ENCODE measurements at regions not wholly inside any gene's neighbourhood (a gene's known extent, or its start where the extent isn't known, plus 50 kb on each side); places are given as distances from the start of the nearest gene placed in this dataset.

DNA sequence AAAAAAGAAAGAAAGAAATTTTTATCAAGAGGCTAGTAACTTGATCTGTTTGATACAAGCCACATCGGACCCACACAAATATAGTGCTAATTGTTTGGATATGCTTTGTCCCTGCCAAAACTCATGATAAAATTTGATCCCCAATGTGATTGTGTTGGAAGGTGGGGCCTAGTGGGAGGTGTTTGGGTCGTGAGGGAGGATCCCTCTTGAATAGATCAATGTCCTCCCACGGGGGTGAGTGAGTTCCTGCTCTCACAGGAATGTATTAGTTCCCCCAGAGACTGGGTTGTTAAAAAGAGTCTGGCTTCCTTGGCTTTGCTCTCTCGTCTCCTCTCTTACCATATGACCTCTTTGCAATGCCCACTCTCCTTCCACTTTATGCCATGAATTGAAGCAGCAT is 80.6 kb upstream of the CPLX2 start:
- no peak overlapping the region for H3K4me3 ChIP-seq (ENCODE audit: low read depth, low read length)
- no peak for DNase-seq
- in situ Hi-C loops (cut with HindIII; ENCODE audit: low pct_ligation_motif_present, low sequenced_read_pairs), result no loop called here
- no peaks in the 10 kb centered on the region for H3K36me3 ChIP-seq (replicated peaks)
- TF ChIP-seq, protein P1, sequence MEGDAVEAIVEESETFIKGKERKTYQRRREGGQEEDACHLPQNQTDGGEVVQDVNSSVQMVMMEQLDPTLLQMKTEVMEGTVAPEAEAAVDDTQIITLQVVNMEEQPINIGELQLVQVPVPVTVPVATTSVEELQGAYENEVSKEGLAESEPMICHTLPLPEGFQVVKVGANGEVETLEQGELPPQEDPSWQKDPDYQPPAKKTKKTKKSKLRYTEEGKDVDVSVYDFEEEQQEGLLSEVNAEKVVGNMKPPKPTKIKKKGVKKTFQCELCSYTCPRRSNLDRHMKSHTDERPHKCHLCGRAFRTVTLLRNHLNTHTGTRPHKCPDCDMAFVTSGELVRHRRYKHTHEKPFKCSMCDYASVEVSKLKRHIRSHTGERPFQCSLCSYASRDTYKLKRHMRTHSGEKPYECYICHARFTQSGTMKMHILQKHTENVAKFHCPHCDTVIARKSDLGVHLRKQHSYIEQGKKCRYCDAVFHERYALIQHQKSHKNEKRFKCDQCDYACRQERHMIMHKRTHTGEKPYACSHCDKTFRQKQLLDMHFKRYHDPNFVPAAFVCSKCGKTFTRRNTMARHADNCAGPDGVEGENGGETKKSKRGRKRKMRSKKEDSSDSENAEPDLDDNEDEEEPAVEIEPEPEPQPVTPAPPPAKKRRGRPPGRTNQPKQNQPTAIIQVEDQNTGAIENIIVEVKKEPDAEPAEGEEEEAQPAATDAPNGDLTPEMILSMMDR (IDR thresholded peaks at IDR 0.05; ENCODE audit: low read depth, low read length, missing control alignments), result no peak
- H3K27me3 ChIP-seq (replicated peaks), result no peaks in the 10 kb centered on the region
- H3K27ac ChIP-seq, result no peak overlapping the region

DNA sequence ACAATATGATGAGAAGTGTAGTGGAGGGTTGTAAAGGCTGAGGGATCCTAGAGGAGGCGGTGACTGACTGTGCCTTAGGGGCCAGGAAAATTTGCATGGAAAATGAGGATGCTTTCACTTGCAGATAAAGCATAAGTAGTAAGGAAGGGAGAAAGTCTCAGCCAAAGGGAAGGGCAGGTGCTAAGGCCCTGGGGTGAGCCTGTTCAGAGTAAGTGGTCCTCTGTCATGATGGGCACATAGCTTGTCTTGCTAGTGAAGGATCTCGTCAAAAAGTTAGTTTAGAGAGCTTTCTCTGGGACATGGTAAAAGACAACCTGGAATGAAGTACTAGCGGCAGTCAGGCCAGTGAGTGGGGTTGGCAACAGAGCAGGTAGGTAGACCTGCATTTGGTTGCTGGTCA is 75.4 kb upstream of the CPLX2 start:
- no peak overlapping the region for H3K27ac ChIP-seq
- TF ChIP-seq, protein P1 (IDR thresholded peaks at IDR 0.05; ENCODE audit: low read depth, low read length, missing control alignments), result no peak
- in situ Hi-C loops (cut with HindIII; ENCODE audit: low pct_ligation_motif_present, low sequenced_read_pairs), result no loop called here
- peaks cover 6% of the 10 kb centered on the region for H3K27me3 ChIP-seq (replicated peaks)
- H3K4me3 ChIP-seq (ENCODE audit: low read depth, low read length), result no peak overlapping the region
- no peaks in the 10 kb centered on the region for H3K36me3 ChIP-seq (replicated peaks)
- DNase-seq, result no peak

- peaks cover 6% of the 10 kb centered on the region for H3K27me3 ChIP-seq (replicated peaks)
- in situ Hi-C loops (cut with HindIII; ENCODE audit: low pct_ligation_motif_present, low sequenced_read_pairs), result no loop called here
- H3K27ac ChIP-seq, result no peak overlapping the region
- TF ChIP-seq, protein P1 (IDR thresholded peaks at IDR 0.05; ENCODE audit: low read depth, low read length, missing control alignments), result no peak
- DNase-seq, result peak; percentile 68
- peak overlapping the region; percentile 29 for H3K4me3 ChIP-seq (ENCODE audit: low read depth, low read length)
- H3K36me3 ChIP-seq (replicated peaks), result no peaks in the 10 kb centered on the region
These were observed 74.6 kb upstream of the CPLX2 start for GRCh38 chr5:175796536-175797499.

- H3K27ac ChIP-seq, result no peak overlapping the region
- in situ Hi-C loops (cut with HindIII; ENCODE audit: low pct_ligation_motif_present, low sequenced_read_pairs), result no loop called here
- DNase-seq, result no peak
- H3K36me3 ChIP-seq (replicated peaks), result no peaks in the 10 kb centered on the region
- H3K4me3 ChIP-seq (ENCODE audit: low read depth, low read length), result no peak overlapping the region
- TF ChIP-seq, protein P1 (IDR thresholded peaks at IDR 0.05; ENCODE audit: low read depth, low read length, missing control alignments), result no peak
- peaks cover 6% of the 10 kb centered on the region for H3K27me3 ChIP-seq (replicated peaks)
These were observed 73.8 kb upstream of the CPLX2 start for GRCh38 chr5:175797521-175798038.

- Histone ChIP-seq H3K4me3 (ENCODE audit: low read depth, low read length) (no peak overlapping the region), H3K27ac (no peak overlapping the region), H3K27me3 (replicated peaks) (peaks cover 6% of the 10 kb centered on the region), H3K36me3 (replicated peaks) (no peaks in the 10 kb centered on the region)
- TF ChIP-seq, protein P1 (IDR thresholded peaks at IDR 0.05; ENCODE audit: low read depth, low read length, missing control alignments), result no peak
- DNase-seq, result no peak
- in situ Hi-C loops (cut with HindIII; ENCODE audit: low pct_ligation_motif_present, low sequenced_read_pairs), result no loop called here
These were observed 72.8 kb upstream of the CPLX2 start for GRCh38 chr5:175798626-175799025.

Data from brain microvascular endothelial cell (primary cell).